BLaER1 (cell line): ENCODE measurements at regions not wholly inside any gene's neighbourhood (a gene's known extent, or its start where the extent isn't known, plus 50 kb on each side); places are given as distances from the start of the nearest gene placed in this dataset.

Experiments
- H3K27ac ChIP-seq: shearing (Covaris generic); formaldehyde crosslinking; 2 replicates; pipeline ENCODE4 v1.8.1; 2022
- H3K27me3 ChIP-seq: shearing (Covaris generic); formaldehyde crosslinking; 2 replicates; pipeline ENCODE4 v1.8.1; 2022
- H3K36me3 ChIP-seq: shearing (Covaris generic); formaldehyde crosslinking; 2 replicates; pipeline ENCODE4 v1.8.1; 2022
- H3K4me1 ChIP-seq: shearing (Covaris generic); formaldehyde crosslinking; 2 replicates; pipeline ENCODE4 v1.8.1; 2022
- H3K4me2 ChIP-seq: shearing (Covaris generic); formaldehyde crosslinking; 2 replicates; pipeline ENCODE4 v1.8.1; 2022
- H3K4me3 ChIP-seq: shearing (Covaris generic); formaldehyde crosslinking; 2 replicates; pipeline ENCODE4 v1.8.1; 2022
- H3K9ac ChIP-seq: shearing (Covaris generic); formaldehyde crosslinking; 2 replicates; pipeline ENCODE4 v1.8.1; 2022
- H3K9me3 ChIP-seq: shearing (Covaris generic); formaldehyde crosslinking; 2 replicates; pipeline ENCODE4 v1.8.1; 2022
- H4K20me1 ChIP-seq: shearing (Covaris generic); formaldehyde crosslinking; 2 replicates; pipeline ENCODE4 v1.8.1; 2022
- Cebpa-rat ChIP-seq: shearing (Covaris generic); IDR thresholded peaks from 2 replicates; pipeline ENCODE4 v1.8.1; 2022

GRCh38 chr9:30944741-30945280, 1439.6 kb upstream of the ACO1 start:
- H3K4me2 ChIP-seq = no peak overlapping the region

DNA sequence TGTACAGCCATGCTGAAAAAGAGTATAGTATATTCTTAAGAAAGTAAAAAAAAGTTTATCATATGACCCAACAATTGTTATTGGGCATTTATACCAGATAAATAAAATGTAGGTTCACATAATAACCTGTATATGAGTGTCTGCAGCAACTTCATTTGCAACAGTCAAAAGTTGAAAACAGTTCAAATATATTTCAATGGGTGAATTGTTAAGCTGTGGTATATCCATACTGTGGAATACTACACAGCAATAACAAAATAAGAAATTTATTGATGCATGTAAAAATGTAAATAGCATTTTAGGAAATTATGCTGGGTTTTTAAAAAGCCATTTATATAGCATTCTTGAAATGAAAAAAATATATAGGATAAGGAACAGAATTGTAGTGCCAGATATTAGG, 1420.1 kb upstream of the ACO1 start:
- TF ChIP-seq Cebpa-rat = no peak
- H3K9ac ChIP-seq = no peak overlapping the region
- H3K4me2 ChIP-seq = no peak overlapping the region
- peaks cover 8% of the 10 kb centered on the region; the same call in 1 of the 2 replicates for H3K4me1 ChIP-seq
- no peaks in the 10 kb centered on the region for H4K20me1 ChIP-seq
- no peaks in the 10 kb centered on the region for H3K27me3 ChIP-seq
- H3K4me3 ChIP-seq = no peak overlapping the region
- H3K27ac ChIP-seq = no peak overlapping the region
- peaks cover 7% of the 10 kb centered on the region; the same call in 1 of the 2 replicates for H3K9me3 ChIP-seq
- H3K36me3 ChIP-seq = no peaks in the 10 kb centered on the region

More at GRCh38 chr9:30944741-30945280, 1439.6 kb upstream of the ACO1 start:
- Histone ChIP-seq H3K4me1 (no peaks in the 10 kb centered on the region), H3K27me3 (no peaks in the 10 kb centered on the region), H3K4me3 (no peak overlapping the region), H3K27ac (no peak overlapping the region), H3K9me3 (no peaks in the 10 kb centered on the region), H4K20me1 (no peaks in the 10 kb centered on the region), H3K9ac (no peak overlapping the region), H3K36me3 (no peaks in the 10 kb centered on the region)
- no peak for TF ChIP-seq Cebpa-rat

DNA sequence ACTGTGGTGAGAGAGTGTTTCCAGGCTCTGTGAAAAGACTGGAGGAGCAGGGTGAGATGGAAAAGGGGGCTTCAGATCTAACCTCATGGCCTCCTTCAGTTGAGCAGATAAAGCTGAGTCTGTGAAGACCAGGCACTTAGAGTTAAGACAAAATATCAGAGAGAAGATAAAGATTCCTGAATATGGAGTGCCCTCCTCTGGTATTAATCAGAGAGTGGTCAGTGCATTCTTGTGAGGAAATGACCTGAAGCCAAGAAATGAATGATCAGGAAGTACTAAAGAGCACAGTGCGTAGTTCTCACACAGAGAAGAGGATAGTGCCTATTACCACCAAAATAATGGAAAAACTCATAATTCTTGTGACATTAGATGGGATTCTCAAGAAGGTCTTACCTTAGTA, 1417.0 kb upstream of the ACO1 start:
- H3K27me3 ChIP-seq = no peaks in the 10 kb centered on the region
- no peak overlapping the region for H3K4me3 ChIP-seq
- H3K27ac ChIP-seq = no peak overlapping the region
- peaks cover 7% of the 10 kb centered on the region; the same call in 1 of the 2 replicates for H3K9me3 ChIP-seq
- TF ChIP-seq Cebpa-rat = no peak
- no peaks in the 10 kb centered on the region for H3K36me3 ChIP-seq
- H4K20me1 ChIP-seq = no peaks in the 10 kb centered on the region
- H3K4me1 ChIP-seq = no peaks in the 10 kb centered on the region; the same call in 1 of the 2 replicates
- H3K9ac ChIP-seq = no peak overlapping the region
- H3K4me2 ChIP-seq = no peak overlapping the region

DNA sequence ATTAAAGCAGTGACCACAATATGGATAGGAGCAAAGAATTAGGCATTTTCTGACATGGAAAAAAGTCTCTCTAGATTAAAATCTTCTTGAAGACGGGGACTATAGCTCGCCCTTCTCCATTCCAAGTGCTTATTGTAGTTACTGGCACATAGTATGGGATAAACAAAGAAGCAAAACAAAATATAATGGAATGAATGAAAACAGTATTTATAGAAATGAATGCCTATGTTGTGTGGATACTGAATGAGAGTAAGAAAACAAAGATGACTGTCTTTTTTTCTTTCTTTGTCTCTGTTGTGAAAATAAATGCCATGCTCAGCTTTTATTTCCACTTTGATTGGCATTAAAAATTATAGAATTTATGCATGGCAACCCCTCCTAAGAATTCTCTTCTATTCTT, 1414.3 kb upstream of the ACO1 start:
- no peak overlapping the region for H3K4me2 ChIP-seq
- no peak overlapping the region for H3K27ac ChIP-seq
- no peak overlapping the region for H3K9ac ChIP-seq
- H3K36me3 ChIP-seq = no peaks in the 10 kb centered on the region
- no peaks in the 10 kb centered on the region for H3K9me3 ChIP-seq
- no peaks in the 10 kb centered on the region for H4K20me1 ChIP-seq
- no peak for TF ChIP-seq Cebpa-rat
- no peaks in the 10 kb centered on the region for H3K27me3 ChIP-seq
- H3K4me3 ChIP-seq = no peak overlapping the region
- no peaks in the 10 kb centered on the region for H3K4me1 ChIP-seq

- Histone ChIP-seq H3K4me1 (no peaks in the 10 kb centered on the region), H4K20me1 (no peaks in the 10 kb centered on the region), H3K27me3 (no peaks in the 10 kb centered on the region), H3K4me2 (no peak overlapping the region), H3K27ac (no peak overlapping the region), H3K9ac (no peak overlapping the region), H3K36me3 (no peaks in the 10 kb centered on the region), H3K4me3 (no peak overlapping the region), H3K9me3 (no peaks in the 10 kb centered on the region)
- TF ChIP-seq Cebpa-rat = no peak
These were observed 1413.6 kb upstream of the ACO1 start for GRCh38 chr9:30970812-30971211.

DNA sequence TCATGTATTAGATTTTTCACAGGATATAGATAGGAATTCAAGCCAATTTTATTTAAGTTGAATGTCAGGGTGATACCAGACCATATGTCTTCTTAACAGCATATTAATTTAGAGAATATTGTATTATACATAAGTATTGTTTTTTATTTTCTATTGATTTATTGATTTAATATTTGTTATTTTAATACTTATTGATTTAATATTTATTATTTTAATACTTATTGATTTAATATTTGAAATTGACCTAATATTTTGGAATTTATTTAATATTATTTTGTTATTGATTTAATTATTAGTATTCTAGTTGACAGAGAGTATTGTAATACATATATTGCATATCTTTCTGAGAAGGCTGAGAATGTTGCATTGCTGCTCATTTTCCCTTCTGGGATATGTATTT, 1411.8 kb upstream of the ACO1 start:
- Histone ChIP-seq H3K36me3 (no peaks in the 10 kb centered on the region), H3K4me3 (no peak overlapping the region), H3K27me3 (no peaks in the 10 kb centered on the region), H3K4me1 (no peaks in the 10 kb centered on the region), H3K27ac (no peak overlapping the region), H3K4me2 (no peak overlapping the region), H4K20me1 (no peaks in the 10 kb centered on the region), H3K9ac (no peak overlapping the region), H3K9me3 (no peaks in the 10 kb centered on the region)
- no peak for TF ChIP-seq Cebpa-rat

DNA sequence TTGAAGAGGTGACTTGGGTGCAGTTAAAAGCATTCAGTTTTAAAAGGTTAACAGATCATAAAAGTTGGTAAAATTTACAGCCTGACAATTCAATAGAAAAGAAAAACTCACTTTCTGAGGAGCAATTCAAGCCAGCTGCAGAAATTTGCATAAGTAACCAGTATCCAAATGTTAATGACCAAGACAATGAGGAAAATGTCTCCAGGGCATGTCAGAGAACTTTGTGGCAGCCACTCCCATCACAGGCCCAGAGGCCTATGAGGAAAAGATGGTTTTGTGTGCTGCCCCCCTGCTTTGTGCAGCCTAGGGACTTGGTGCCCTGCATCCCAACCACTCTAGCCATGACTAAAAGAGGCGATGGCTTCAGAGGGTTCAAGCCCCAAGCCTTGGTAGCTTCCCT, 1406.5 kb upstream of the ACO1 start:
- Histone ChIP-seq H3K4me3 (no peak overlapping the region), H3K9ac (no peak overlapping the region), H3K9me3 (peaks cover 7% of the 10 kb centered on the region; the same call in 1 of the 2 replicates), H3K27me3 (no peaks in the 10 kb centered on the region), H4K20me1 (no peaks in the 10 kb centered on the region), H3K27ac (no peak overlapping the region), H3K36me3 (no peaks in the 10 kb centered on the region), H3K4me1 (no peaks in the 10 kb centered on the region), H3K4me2 (no peak overlapping the region)
- TF ChIP-seq Cebpa-rat = no peak

DNA sequence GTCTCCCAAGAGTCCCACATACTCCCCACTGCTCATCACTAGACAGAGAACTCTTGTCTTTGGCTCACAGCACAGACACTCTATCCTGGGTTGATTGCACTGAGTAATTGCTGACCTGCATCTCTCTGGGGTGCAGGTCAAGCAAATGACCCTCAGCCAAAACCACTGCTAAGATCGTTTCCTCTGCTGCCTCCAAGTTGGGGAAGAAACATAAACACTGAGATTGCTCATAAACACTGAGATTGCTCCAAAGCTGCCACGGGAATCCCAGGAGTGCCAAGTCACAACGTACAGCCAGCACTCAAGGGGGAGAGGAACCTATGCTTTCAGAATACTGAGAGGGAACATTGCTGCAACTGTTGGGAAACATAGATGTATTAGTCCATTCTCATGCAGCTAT, 1402.1 kb upstream of the ACO1 start:
- no peaks in the 10 kb centered on the region for H3K27me3 ChIP-seq
- no peaks in the 10 kb centered on the region for H4K20me1 ChIP-seq
- H3K27ac ChIP-seq = no peak overlapping the region
- no peak overlapping the region for H3K9ac ChIP-seq
- no peak for TF ChIP-seq Cebpa-rat
- H3K36me3 ChIP-seq = no peaks in the 10 kb centered on the region
- no peak overlapping the region for H3K4me2 ChIP-seq
- no peaks in the 10 kb centered on the region for H3K4me1 ChIP-seq
- no peak overlapping the region for H3K4me3 ChIP-seq
- H3K9me3 ChIP-seq = peaks cover 7% of the 10 kb centered on the region; the same call in 1 of the 2 replicates

DNA sequence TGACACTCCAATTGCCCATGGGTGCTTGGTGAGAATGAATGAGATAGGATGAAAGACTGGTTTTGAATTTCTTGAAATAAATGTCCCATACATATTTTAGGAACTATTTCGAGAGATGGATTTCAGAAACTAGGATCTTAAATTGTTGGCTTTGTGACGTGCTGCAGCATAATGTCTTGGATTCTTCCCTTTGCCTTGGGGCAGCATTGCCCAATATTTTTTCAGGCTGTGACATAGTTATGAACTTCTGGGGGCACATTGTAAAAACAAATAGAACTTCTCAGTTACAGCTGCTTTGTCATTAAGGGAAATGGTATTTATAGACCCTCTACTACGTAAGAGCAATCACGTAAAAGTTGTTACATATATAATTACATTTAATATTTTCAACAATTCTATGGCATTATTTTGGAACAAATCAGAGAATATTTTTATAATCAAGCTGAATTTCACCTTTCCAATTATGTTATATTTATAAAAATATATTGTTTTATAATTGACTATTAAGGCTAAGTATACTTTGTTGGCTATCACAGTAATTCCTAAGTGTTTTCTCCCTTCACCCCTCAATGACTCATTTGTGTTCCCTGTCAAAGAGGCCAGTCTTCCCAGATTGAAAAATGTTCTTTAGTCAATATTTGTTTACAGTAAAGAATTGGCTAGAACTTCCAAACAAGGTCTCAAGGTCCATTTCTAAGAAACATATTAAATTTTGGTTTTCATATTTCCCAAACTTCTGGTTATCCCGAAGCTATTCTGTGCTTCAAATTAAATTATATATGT, 1388.3 kb upstream of the ACO1 start:
- no peaks in the 10 kb centered on the region for H3K27me3 ChIP-seq
- H3K27ac ChIP-seq = no peak overlapping the region
- H3K36me3 ChIP-seq = no peaks in the 10 kb centered on the region
- H3K9me3 ChIP-seq = no peaks in the 10 kb centered on the region
- H3K9ac ChIP-seq = no peak overlapping the region
- no peaks in the 10 kb centered on the region for H3K4me1 ChIP-seq
- H4K20me1 ChIP-seq = no peaks in the 10 kb centered on the region
- H3K4me3 ChIP-seq = no peak overlapping the region
- H3K4me2 ChIP-seq = no peak overlapping the region
- TF ChIP-seq Cebpa-rat = no peak

DNA sequence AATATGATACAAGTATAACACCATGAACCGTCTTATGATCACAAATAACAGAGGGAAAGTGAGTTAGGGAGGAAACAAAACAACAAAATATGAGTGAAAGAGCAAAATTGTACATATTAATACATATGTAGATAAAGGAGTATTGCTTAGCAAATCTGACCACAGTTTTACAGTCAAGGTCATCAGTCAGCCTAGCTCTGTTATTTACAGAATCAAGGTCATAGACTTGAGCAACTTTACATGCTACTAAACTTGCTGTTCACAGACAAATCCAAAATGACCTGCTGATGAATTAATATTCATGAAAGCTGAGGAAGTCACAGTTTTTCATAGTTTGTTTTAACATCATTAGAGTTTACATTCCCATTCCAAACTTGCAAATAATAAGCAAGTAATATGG, 1387.7 kb upstream of the ACO1 start:
- TF ChIP-seq Cebpa-rat = no peak
- no peaks in the 10 kb centered on the region for H3K4me1 ChIP-seq
- no peak overlapping the region for H3K27ac ChIP-seq
- H3K4me2 ChIP-seq = no peak overlapping the region
- no peak overlapping the region for H3K4me3 ChIP-seq
- no peaks in the 10 kb centered on the region for H3K9me3 ChIP-seq
- no peaks in the 10 kb centered on the region for H3K27me3 ChIP-seq
- no peaks in the 10 kb centered on the region for H4K20me1 ChIP-seq
- H3K36me3 ChIP-seq = no peaks in the 10 kb centered on the region
- H3K9ac ChIP-seq = no peak overlapping the region

DNA sequence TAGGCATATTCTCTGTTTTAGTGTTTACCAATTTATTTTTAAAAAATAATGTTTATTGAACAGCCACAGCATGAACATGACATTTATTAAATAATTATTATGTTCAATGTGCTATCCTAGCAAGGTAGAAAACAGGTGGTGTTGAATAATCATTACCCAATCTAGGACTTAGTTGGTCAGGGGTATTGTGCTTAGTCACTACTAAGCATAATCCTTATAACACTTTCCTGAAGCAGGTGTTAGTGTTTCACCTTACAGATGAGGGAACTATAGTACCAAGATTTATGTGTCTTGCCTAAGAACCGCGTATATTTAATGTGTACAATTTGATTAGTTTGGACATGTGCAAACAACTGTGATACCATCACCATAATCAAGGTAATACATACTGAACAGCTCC, 1387.2 kb upstream of the ACO1 start:
- H3K27me3 ChIP-seq = no peaks in the 10 kb centered on the region
- no peak for TF ChIP-seq Cebpa-rat
- H3K4me1 ChIP-seq = no peaks in the 10 kb centered on the region
- H3K9me3 ChIP-seq = no peaks in the 10 kb centered on the region
- no peaks in the 10 kb centered on the region for H4K20me1 ChIP-seq
- H3K9ac ChIP-seq = no peak overlapping the region
- H3K4me2 ChIP-seq = no peak overlapping the region
- no peak overlapping the region for H3K27ac ChIP-seq
- no peak overlapping the region for H3K4me3 ChIP-seq
- no peaks in the 10 kb centered on the region for H3K36me3 ChIP-seq
